SIG-M5 treated with dmso at 0.1 percent for 504 hours (cell line): ENCODE measurements at regions not wholly inside any gene's neighbourhood (a gene's known extent, or its start where the extent isn't known, plus 50 kb on each side); places are given as distances from the start of the nearest gene placed in this dataset.
A peak's percentile ranks its signal among the peaks of the same experiment; 100 is the strongest.

Source experiments
- DNase-seq: peaks from one replicate; lab custom pipeline; 2025; ENCODE audit not compliant: unreplicated experiment; lab: John Stamatoyannopoulos, UW

GRCh38 chr20:50312002-50312681 is 121.5 kb downstream of the CEBPB start:
- no peak for DNase-seq

GRCh38 chr20:50312682-50313521 is 122.3 kb downstream of the CEBPB start:
- no peak for DNase-seq

- DNase-seq, result no peak
These were observed 122.8 kb downstream of the CEBPB start for GRCh38 chr20:50313522-50313820.

DNA sequence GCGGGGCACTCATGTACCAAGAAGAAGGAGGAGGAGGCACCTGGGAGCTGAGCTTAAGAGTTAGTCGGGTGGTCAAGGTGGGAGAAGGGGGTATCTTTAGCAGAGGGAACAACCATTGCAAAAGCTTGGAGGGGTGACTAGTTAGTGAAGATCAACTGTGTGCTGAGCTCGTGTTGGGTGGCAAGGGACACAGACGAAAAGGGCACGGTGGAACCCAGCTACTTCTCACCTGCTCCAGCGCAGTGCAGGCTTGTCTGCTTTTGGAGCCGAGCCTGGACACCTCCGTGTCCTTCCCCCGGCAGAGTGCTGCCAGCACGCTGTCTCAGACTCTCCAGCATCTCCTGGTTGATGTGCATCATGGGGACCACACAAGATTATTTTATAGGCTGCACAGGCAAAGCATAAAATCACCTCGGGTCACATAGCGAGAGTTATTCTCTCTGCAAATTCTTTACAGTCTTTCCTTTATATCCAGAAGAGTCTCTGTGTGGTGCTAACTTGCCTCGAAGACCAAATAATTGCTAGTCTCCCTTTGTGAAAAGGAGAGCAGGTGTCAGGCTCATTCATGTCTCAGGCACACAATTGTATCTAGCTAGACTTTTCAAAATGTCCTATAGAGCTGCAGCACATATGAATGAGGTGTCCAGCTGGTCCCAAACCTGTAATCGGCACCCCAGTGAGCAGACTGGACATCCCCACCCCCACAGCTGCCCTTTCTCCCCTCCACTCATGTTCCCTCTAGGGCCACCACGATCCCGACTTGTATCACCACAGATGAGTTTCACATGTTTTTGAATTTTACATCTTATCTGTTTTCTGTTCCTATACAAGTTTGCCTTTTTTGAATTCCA is 123.4 kb downstream of the CEBPB start:
- no peak for DNase-seq

DNA sequence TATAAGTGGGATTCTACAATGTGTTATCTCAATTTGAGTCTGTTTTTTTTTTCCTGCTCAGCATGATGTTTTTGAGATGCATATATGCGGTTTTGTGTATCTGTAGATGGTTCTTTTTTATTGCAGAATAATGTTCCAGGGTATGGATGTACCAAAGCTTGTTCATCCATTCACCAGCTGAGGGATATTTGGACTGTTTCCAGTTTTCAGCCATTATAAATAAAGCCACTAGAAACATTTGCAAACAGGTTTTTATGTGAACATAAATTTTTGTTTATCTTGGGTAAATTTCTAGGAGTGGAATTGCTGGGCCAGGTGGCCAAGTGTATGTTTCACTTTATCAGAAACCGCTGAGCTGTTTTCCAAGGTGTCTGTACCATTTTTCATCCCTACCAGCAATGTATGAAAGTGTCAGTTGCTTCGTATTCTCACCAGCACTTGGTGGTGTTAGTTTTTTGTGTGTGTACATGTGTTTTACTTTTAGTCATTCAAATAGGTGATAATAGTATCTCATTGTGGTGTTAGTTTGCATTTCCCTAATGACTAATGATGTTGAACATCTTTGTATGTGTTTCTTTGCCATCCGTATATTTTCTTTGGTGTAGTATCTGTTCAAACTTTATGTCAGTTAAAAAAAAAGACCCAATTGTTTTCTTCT is 124.2 kb downstream of the CEBPB start:
- DNase-seq, result no peak

- no peak for DNase-seq
These were observed 125.2 kb downstream of the CEBPB start for GRCh38 chr20:50315586-50316551.

DNA sequence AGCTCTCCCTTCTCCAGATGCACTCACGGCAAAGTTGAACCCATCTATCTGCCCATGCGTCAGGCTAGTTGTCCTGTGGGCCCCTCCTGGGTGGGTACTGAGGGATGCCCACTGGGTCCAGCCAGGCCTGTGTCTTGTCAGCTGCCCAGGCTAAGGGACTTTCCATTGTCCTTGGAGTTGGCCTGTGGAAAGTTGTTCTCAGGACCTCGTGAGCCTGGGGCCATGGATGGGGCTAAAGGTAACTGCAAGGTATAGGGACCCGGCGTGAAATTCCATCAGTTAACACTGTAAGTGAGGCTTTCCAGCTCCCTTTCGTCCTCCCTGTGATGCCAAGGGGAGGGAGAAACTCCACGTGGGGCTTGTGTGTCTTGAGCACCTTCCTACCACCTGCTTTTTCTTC is 126.5 kb downstream of the CEBPB start:
- DNase-seq, result no peak

DNA sequence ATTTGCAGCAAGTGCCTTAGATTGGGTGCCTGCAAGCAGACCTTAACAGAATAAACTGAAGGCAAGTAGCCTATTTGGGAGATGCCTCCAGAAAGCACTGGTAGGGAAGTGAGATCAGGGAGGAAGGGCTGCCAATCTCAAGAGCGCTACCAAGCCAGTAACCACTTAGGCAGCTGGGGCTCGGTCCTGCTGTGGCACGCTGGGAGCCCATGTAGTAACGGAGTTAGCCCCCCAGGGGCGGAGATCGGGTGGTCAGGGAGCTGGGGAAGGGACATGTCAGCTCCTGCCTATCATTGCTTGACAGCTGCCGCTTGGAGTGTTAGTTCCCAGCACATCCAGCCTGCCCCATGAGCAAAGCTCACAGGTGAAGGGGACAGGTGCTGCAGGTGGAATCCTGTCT is 127.0 kb downstream of the CEBPB start:
- no peak for DNase-seq

DNA sequence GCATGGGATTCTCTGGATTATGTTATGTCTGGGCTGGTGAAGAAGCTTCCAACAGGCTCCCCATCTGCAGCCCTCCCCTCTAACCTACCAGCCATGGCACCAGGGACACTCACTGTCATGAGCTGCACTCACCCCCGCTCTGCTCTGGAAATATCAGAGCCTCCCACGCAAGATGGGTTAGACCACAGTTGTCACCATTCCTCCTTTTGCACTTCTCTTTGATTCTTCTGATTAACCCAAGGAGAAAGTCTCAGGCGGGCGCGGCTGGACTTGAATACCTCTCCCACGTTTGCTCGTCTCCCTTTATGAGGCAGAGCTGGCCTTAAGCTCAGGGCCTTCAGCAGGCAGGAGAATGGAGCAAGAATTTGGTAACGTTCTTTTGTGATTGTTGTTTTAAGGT is 128.1 kb downstream of the CEBPB start:
- no peak for DNase-seq

- DNase-seq, result no peak
These were observed 129.6 kb downstream of the CEBPB start for GRCh38 chr20:50320005-50320900.

- peak; percentile 55 for DNase-seq
These were observed 130.5 kb downstream of the CEBPB start for GRCh38 chr20:50320901-50321796.

DNA sequence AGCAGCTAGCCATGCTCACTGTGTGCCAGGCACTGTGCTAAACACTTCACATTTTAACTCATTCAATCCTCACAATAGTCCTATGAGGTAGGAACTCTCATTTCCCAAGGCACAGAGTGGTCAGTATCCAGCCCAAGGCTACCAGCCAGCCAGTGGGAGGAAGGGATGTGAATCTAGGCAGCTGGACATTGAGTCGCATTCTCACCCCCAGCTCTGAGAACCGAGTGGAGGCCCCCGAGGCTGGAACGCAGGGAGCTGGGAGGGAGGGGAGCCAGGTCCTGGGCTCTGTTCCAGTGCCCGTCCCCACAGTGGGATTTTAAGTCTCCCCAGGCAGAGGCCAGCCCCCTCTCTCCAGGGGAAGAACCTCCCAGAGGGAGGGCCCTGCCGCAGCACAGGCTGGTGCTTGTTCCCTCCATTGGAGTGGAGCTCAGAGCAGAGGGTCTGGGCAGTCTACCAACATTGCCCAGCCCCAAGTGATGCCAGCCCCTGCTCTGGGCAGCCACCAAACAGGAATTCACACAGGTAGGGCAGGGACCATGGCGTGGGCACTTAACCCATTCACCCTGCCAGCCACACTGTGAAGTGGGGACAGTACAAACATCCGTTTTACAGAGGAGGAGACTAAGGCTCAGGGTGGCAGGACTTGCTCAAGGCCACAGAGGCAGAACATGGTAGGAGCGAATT is 131.3 kb downstream of the CEBPB start:
- no peak for DNase-seq

DNA sequence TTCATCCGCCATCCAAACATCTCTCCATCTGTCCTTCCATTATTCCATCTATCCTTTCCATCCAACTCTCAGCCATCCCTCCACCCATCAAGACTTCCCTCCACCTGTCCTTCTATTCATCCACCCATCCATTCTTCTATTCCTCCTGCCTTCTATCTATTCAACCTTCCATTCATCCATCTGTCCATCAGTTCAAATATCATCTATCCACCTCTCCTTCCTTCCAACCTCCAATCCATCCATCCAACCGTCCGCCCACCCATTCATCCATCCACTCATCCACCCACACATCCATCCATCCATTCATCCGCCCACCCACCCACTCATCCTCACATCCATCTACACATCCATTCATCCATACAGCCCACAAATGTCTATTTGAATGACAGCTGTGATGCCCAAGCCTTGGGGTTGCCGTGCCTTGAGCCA is 132.1 kb downstream of the CEBPB start:
- no peak for DNase-seq

GRCh38 chr20:50323209-50323608 is 132.6 kb downstream of the CEBPB start:
- DNase-seq, result no peak

DNA sequence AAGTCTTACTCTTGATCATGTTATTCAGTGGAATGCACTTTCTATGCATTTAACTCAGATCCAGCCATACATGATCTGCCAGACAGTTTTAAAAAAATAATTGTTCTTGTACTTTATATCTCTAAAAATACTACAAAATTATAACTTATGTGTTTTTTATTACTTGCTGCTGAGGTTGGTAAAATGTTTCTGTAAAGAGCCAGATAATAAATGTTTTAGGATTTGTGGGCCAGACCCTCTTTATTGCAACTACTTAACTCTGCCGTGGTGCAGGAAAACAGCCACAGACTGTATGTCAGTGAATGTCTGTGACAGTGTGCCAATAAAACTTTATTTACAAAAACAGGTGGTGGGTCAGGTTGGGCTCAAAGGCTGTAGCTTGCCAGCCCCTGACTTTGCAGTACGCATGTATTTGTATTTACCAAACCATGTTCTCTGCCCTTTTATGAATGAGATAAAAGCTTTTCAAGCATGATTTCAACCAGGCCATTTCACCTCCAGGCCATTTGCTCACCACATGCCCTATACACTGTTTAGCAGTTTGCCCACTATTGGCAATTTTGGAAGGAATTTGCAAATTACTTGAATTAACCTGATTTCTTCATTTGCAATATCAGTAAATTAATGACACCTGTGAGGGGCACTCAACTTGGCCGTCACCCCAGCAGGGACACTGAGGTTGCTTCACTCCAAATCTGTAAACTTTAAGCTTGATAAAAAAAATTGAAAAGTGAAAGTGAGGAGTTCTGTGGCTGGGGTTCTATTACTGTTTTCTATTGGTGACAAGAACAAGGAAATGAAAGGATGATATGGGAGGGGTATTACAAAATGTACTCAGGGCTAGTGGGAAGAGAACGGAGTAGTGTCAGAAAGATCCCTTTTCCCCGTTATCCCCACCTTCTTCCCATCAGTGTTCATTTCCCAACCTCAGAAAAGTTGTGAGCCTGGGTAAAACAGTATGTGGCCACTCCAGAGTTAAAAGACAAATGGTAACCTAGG is 133.4 kb downstream of the CEBPB start:
- no peak for DNase-seq

- no peak for DNase-seq
These were observed 134.6 kb downstream of the CEBPB start for GRCh38 chr20:50325215-50325614.
